MG63 (cell line): ENCODE measurements at regions not wholly inside any gene's neighbourhood (a gene's known extent, or its start where the extent isn't known, plus 50 kb on each side); places are given as distances from the start of the nearest gene placed in this dataset.

Experiments used
- DNase-seq: peaks from one replicate; pipeline ENCODE4 v3.0.0-alpha.2; 2020
- H3K27me3 ChIP-seq: fragments of 250-450 bp; sonication (Bioruptor Pico); 2 replicates; pipeline ENCODE4 v1.5.1; 2020; ENCODE audit warnings: mild to moderate bottlenecking, moderate library complexity
- H3K36me3 ChIP-seq: fragments of 250-450 bp; sonication (Bioruptor Pico); 2 replicates; pipeline ENCODE4 v1.5.1; 2020; ENCODE audit warnings: mild to moderate bottlenecking, moderate library complexity
- H3K4me3 ChIP-seq: fragments of 250-450 bp; sonication (Bioruptor Pico); 2 replicates; pipeline ENCODE4 v1.5.1; 2020; ENCODE audit warnings: mild to moderate bottlenecking, moderate library complexity
- H3K9me3 ChIP-seq: fragments of 250-450 bp; sonication (Bioruptor Pico); 2 replicates; pipeline ENCODE4 v1.5.1; 2020; ENCODE audit warnings: mild to moderate bottlenecking, moderate library complexity

DNA sequence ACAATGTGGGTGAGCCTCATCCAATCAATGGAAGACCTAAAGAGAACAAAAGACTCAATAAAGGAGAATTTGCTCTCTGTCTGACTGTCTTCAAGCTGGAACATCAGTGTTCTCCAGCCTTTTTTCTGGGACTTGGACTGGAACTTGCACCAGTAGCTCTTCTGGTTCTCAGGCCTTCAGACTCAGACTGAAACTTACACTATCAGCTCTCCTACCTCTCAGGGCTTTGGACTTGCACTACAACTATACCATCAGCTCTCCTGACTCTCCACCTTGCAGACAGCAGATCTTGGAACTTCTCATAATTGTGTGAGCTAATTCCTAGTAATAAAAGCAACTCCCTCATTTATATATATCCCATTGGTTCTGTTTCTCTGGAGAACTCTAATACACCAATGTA is 185.9 kb downstream of the SMIM20 start:
- Histone ChIP-seq H3K9me3 (no peaks in the 10 kb centered on the region), H3K4me3 (no peak overlapping the region), H3K36me3 (no peaks in the 10 kb centered on the region), H3K27me3 (no peaks in the 10 kb centered on the region)
- no peak for DNase-seq

DNA sequence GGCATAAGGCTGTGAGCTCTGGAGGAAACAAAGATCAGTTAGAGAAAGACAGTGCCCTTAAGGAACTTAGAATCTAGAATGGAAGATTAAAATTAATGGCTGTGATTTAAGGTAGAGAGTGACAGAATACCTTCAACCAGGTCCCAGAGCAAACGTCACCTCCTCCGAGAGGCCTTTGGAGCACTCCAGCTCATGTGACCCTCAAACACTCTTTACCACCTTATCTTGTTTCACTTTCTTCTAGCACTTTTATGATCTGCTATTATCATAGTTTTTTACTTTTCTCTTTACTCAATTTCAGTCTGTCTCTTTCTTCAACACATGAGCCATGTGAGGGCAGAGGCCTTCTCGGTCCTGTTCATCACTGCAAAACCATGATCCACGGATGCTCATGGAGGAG is 187.0 kb downstream of the SMIM20 start:
- no peak for DNase-seq
- no peaks in the 10 kb centered on the region for H3K9me3 ChIP-seq
- H3K27me3 ChIP-seq: no peaks in the 10 kb centered on the region
- no peaks in the 10 kb centered on the region for H3K36me3 ChIP-seq
- H3K4me3 ChIP-seq: no peak overlapping the region

DNA sequence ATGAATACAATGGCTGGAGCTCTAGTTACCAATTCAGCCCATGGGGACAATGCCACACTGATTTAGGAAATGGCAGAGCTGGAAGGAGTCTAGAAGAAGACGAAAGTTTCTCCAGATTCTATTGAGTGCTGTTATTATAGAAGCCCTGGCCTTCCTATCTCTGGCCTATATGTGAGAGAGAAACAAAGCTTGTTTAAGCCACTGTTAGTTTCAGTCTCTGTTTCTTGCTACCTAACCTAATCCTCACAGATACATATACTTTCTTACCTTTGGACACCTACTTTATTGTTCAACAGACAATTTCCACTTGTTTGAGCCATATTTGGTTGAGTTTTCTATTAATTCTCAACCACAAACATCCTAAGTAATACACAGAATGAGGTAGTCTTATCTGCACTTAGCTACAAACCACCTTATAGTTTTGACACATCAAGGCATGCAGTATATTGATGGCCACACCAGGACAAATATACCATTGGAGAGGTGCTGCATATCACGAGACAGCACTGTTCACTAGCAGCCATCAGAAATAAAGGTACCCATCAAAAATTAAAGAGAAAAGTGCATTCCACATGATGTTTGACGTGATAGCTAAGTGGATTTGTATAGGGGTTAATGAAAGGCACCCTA is 190.2 kb downstream of the SMIM20 start:
- H3K36me3 ChIP-seq: no peaks in the 10 kb centered on the region
- H3K27me3 ChIP-seq: no peaks in the 10 kb centered on the region
- DNase-seq: no peak

DNA sequence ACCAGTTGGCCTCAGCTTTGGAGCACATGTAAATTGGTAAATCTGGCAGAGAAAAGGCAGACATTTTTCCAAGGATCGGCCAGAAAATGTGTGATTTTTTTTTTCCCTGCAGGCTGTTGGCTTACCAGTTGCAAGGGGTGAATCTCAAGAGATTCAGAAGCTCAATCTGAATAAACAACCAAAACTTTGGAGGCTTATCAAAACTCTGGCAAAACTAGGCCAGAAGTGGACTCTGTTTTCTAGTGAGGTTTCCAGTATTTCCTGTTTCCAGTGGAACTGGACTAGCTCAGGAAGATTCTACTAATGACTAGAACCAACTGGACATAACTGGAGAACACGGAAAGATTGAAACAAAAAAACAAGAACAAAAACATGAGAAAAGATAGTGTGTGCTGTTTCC is 191.3 kb downstream of the SMIM20 start:
- Histone ChIP-seq H3K9me3 (no peaks in the 10 kb centered on the region), H3K27me3 (no peaks in the 10 kb centered on the region), H3K36me3 (no peaks in the 10 kb centered on the region), H3K4me3 (no peak overlapping the region)
- DNase-seq: no peak

More for the DNA sequence above, 190.2 kb downstream of the SMIM20 start:
- Histone ChIP-seq H3K9me3 (no peaks in the 10 kb centered on the region), H3K4me3 (no peak overlapping the region)

DNA sequence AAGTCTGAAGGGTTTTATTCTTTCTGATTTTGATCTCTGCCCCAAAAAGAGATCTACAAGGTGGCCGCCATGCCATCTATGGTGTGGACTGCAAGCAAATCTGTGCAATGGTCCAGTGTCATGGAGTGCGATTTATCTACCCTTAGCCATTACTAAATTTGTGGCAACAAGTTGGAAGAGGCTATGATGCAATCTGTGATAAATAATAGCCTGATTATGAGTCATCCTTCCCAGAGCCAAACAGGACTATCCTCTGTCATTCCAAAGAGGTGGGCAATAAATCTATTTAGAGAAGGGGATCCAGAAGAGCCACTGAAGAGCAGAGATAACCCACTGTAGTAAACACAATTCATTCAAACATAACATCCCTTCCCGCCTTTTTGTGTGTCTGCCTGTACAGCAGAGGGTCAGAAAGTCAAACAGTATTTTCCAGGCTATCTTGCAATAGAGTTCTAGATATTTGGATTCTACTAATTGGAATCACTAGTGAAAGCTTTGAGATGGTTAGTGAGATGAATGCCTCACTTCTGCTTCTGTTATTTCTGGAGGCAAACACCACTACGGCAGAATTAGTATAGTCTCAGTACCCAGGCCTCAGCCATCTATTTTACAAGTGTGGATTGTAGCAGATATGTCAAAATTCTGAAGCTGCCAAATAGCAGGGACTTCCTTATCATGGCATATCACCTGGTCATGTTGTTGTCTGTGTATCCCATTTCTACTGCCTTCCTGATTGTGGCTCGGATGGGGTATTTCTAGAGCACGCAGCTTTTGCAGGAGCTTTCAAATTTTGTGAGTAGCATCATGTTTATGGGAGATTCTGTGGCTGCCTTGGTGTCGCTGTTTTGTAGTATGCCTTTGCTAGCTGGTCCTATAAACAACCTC is 192.0 kb downstream of the SMIM20 start:
- H3K4me3 ChIP-seq: no peak overlapping the region
- no peaks in the 10 kb centered on the region for H3K9me3 ChIP-seq
- no peaks in the 10 kb centered on the region for H3K36me3 ChIP-seq
- DNase-seq: no peak
- H3K27me3 ChIP-seq: no peaks in the 10 kb centered on the region

DNA sequence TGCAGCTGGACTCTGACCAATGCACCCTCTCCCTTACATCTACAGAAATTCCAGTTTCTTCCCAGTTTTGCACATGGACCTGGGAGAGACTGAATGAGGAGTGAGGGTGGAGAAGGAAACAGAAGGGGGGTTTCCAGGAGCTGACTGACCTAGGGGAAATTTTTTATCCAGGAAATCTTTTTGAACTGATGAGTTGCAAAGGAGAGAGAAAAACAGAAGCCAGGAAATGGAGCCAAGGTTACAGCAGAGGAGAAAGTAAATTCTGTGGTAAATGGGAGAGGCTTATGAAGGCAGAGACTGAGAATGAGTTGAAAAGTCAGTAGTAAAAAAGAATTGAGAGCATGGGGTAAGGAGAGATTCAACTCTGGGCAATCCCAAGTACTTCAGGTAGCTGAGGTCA is 192.8 kb downstream of the SMIM20 start:
- DNase-seq: no peak
- no peaks in the 10 kb centered on the region for H3K9me3 ChIP-seq
- no peaks in the 10 kb centered on the region for H3K36me3 ChIP-seq
- H3K27me3 ChIP-seq: no peaks in the 10 kb centered on the region
- H3K4me3 ChIP-seq: no peak overlapping the region

DNA sequence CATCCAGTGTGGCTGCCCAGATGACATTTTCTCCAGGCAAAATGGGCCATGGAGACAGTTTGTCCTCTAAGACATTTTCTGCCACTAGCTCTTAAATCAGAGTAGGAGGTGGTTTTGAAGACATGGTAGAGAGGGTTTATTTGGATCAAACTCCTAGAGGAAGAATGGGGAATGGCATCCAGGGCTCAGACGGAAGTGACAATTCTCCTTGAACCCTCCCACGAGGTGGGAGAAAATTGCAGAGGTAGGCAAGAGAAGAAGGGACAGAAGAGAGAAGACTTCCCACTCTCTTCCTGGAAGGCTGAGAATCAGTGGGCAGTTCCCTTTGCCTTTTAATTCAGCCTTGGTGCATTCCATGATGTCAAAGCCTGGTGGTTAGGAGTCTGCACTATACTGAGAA is 194.0 kb downstream of the SMIM20 start:
- H3K36me3 ChIP-seq: no peaks in the 10 kb centered on the region
- no peak overlapping the region for H3K4me3 ChIP-seq
- H3K9me3 ChIP-seq: peaks cover 2% of the 10 kb centered on the region
- H3K27me3 ChIP-seq: no peaks in the 10 kb centered on the region
- DNase-seq: no peak

DNA sequence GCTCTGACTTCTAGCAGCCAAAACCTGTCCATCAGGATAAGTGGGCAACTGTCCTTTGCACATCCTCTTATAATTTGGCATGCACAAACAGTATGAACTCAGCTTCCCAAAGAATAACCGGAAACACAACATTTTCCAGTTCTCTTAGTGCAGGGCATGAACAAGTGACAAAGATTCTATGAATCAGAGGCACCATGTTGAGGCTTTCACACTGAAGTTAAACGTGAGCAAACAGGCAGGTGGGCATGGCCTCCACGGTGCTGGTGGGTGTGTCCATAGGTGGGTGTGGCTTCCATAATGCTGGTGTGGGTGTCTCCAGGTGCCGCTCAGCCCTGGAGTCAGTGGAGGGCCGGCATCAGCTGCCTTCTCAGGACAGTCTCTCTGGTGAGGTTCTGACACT is 196.5 kb downstream of the SMIM20 start:
- H3K27me3 ChIP-seq: no peaks in the 10 kb centered on the region
- H3K4me3 ChIP-seq: no peak overlapping the region
- no peak for DNase-seq
- H3K9me3 ChIP-seq: peaks cover 5% of the 10 kb centered on the region
- no peaks in the 10 kb centered on the region for H3K36me3 ChIP-seq

DNA sequence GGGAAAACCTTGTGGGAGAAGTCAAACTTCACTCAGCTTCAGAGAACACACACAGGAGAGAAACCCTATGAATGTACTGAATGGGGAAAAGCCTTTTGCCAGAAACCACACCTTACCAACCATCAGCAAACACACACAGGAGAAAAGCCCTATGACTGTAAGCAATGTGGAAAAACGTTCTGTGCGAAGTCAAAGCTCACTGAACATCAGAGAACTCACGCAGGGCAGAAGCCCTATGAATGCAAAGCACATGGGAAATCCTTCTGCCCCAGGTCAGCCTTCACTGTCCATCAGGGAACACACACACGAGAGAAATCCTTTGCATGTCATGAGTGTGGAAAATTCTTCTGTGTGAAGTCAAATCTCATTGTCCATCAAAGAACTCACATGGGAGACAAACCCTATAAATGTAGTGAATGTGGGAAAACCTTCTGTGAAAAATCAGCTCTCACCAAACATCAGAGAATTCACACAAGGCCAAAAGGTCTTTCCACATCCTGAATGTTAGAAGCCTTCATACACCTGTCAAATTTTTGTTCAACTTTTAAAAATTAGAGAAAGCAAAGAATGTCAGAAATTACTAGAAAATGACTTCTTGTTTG is 199.4 kb downstream of the SMIM20 start:
- Histone ChIP-seq H3K27me3 (no peaks in the 10 kb centered on the region), H3K9me3 (peaks cover 5% of the 10 kb centered on the region), H3K36me3 (no peaks in the 10 kb centered on the region), H3K4me3 (no peak overlapping the region)
- no peak for DNase-seq

DNA sequence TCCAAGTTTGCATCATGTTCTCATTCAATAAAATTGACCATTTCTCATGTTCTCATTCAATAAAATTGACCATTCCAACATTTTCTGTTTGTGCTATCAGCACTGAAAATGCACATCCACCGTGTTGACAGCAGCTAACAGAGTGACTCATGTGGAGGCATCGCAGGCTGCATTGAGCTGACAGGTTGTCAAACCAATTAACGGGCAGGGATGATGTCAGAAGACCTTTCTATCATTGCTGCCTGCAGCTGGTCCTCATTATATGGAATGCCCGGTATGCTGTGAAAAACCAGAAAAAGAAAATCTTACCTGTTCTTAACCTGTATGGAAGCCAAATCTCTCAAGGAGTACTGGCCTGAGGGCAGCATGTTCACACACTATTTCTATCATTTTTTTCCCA is 202.0 kb downstream of the SMIM20 start:
- Histone ChIP-seq H3K9me3 (peaks cover 5% of the 10 kb centered on the region), H3K36me3 (no peaks in the 10 kb centered on the region), H3K27me3 (no peaks in the 10 kb centered on the region), H3K4me3 (no peak overlapping the region)
- DNase-seq: no peak

DNA sequence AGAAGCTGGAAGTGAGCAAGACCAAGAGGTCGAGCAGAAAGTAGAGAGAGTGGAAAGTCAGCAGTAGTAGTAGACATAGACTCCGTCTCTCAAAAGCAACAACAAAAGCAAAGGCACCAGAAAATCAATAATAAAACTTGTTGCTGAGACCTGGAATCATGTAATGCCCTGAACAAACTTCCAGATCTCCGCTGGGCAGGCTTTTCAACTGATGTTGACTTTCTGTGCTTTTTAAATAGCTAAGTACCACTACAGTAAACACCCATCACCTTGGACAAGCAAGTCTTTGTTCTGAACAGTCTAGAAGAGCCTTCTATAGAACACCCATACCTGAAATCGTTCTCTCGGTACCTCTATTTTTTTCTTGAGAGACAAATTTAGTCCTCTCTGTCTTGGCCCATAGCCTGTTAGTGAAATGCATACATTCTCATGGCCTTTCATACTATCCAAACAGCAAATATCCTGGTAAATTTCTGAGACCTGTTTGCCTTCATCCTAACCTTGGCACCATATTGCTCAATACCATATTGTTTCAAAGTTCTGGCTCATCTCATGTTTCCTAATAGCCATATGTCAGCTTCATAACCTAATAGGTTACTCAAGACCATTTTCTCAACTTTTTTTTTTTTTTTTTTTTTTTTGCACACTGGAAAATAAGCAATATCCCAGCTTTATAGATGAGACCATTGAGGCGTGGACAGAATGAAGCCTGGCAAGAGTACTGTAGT is 200.6 kb upstream of the RBPJ start:
- no peak for DNase-seq
- Histone ChIP-seq H3K36me3 (no peaks in the 10 kb centered on the region), H3K4me3 (no peak overlapping the region), H3K27me3 (no peaks in the 10 kb centered on the region), H3K9me3 (no peaks in the 10 kb centered on the region)

DNA sequence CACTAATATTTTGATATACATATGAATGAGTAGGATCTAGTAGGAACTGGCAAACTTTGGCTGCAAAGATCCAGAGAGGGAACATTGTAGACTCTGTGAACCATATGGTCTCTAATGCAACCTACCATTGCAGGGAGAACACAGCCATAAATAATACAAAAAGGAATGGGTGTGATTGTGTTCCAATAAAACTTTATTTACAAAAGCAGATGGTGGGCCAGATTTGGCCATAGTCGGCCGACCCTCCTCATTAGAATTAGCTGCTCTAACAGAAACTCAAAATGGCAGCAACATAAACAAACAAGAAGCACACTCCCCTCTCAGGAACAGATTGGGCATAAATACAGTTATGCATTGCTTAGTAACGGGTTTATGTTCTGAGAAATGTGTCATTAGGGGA is 198.1 kb upstream of the RBPJ start:
- no peaks in the 10 kb centered on the region for H3K27me3 ChIP-seq
- H3K36me3 ChIP-seq: no peaks in the 10 kb centered on the region
- H3K9me3 ChIP-seq: no peaks in the 10 kb centered on the region
- no peak for DNase-seq
- no peak overlapping the region for H3K4me3 ChIP-seq

DNA sequence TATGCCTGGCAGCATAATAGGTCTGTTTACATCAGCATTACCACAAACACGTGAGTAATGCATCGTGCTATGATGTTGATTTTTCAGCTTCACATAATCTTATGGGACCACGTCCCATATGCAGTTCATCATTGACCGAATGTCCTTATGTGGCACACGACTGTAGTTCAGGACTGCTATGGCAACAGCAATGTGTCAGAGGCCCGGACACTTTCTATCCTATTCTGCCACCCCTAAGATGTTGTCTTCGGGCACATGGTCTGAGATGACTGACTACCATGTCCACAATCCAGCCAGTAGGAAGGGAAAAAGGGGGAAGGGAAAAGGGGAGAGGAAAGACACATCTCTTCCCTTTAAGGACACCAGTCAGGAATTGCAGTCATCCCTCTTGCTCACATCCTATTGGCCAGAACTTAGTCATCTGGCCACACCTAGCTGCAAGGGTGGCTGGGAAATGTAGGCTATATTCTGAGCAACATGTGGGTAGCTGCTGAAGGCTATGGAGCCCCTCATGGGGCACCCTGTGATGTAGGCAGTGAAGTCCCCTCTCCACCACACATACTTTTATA is 196.0 kb upstream of the RBPJ start:
- no peaks in the 10 kb centered on the region for H3K9me3 ChIP-seq
- DNase-seq: no peak
- no peaks in the 10 kb centered on the region for H3K27me3 ChIP-seq
- H3K4me3 ChIP-seq: no peak overlapping the region
- H3K36me3 ChIP-seq: no peaks in the 10 kb centered on the region

DNA sequence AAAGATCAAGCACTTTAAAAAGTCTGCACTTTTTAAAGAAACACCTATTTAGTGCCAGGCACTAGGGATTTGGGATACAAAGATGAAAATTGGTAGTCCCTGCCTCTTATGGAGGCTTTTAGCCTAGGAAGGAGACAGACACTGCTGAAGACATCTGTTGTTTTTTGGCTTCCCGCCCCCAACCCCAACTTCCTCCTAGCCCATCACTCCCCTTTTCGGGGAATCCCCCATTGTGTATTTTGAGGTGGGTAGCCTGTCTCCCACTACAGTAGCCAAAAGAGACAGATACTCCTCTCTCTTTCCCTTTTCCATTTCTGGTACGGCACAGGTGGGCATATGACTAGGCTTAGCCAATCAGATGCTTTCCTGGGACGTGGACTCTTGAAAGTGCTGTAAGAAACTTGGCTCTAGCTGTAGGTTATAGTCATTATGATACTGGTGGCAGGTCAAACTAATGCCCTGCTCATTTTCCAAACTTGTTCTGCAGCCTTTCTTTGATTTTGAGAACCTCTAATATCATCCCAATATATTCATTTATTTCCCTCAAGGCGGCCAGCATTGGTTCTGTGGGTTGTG is 194.6 kb upstream of the RBPJ start:
- Histone ChIP-seq H3K9me3 (no peaks in the 10 kb centered on the region), H3K27me3 (no peaks in the 10 kb centered on the region), H3K36me3 (no peaks in the 10 kb centered on the region), H3K4me3 (no peak overlapping the region)
- no peak for DNase-seq

DNA sequence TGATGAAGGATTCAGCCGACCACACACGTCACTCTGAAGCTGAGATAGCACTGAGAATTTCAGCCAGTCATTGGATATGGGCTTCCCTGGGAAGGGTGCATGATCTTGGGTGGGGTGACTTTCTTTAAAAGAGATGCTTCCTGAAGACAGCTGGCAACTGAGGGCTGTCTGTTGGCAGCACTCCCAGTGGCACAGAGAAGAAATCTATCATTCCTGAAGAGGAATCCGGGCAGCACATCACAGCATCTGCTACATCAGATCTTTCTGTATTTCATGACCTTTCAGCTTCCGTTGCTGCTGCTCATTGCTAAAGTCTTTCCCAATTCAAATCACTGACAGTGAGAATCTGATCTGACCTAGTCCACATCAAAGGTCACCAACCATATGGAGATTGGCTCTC is 193.8 kb upstream of the RBPJ start:
- Histone ChIP-seq H3K4me3 (no peak overlapping the region), H3K9me3 (no peaks in the 10 kb centered on the region), H3K27me3 (no peaks in the 10 kb centered on the region), H3K36me3 (no peaks in the 10 kb centered on the region)
- no peak for DNase-seq

DNA sequence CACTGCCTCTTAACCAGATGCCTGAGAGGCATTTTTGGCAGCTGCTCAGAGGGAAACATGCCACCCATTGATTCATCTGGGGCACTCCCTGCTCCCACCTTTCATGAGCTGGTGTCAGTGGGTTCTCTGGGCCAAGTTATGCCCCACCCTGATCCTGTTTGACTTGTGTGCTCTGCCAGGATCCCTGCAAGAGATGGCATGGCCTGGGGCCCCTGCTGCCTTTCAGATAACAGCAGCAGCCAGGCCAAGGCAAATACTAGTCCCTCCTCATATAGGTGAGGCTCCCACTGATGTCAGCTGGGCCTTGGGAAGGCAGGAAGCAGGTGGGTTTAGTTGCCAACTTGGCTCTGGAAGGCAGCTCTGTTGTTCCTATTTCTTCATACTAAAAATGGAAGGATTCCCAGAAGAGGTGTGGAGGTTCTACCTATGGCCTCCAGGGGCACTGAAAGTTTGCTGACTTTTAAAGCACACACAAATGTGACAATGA is 192.9 kb upstream of the RBPJ start:
- no peaks in the 10 kb centered on the region for H3K9me3 ChIP-seq
- H3K4me3 ChIP-seq: no peak overlapping the region
- peak; percentile 93 for DNase-seq
- no peaks in the 10 kb centered on the region for H3K27me3 ChIP-seq
- no peaks in the 10 kb centered on the region for H3K36me3 ChIP-seq
